Embryonic facial prominence (tissue), 1 donor: ENCODE measurements at regions not wholly inside any gene's neighbourhood (a gene's known extent, or its start where the extent isn't known, plus 50 kb on each side); places are given as distances from the start of the nearest gene placed in this dataset.
"Not testable (repeated sequence)": the region's sequence is repeated elsewhere in the genome, so short reads cannot be mapped to it uniquely, and the experiment has no call there.

ENCODE experiments used
- DNase-seq: peaks from one replicate; pipeline ENCODE4 v3.0.0-alpha.2; 2016; ENCODE audit errors: extremely low spot score

DNA sequence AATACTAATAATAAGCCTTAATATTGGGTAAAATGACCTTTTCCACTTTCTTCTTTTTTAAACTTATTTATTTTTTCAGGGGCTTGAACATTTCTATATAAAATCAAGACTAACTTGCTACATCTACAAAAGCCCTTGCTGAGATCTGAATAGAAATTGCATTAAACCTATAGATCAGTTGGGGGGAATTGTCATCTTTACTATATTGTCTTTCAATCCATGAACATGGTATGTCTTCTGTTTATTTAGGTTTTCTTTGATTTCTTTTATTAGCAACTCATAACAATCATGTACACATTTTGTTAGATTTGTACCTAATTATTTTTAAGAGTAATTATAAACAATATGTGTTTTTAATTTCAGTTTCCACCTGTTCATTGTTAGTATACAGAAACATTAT is 96.4 kb upstream of the SLC22A23 start:
- DNase-seq, result no peak

DNA sequence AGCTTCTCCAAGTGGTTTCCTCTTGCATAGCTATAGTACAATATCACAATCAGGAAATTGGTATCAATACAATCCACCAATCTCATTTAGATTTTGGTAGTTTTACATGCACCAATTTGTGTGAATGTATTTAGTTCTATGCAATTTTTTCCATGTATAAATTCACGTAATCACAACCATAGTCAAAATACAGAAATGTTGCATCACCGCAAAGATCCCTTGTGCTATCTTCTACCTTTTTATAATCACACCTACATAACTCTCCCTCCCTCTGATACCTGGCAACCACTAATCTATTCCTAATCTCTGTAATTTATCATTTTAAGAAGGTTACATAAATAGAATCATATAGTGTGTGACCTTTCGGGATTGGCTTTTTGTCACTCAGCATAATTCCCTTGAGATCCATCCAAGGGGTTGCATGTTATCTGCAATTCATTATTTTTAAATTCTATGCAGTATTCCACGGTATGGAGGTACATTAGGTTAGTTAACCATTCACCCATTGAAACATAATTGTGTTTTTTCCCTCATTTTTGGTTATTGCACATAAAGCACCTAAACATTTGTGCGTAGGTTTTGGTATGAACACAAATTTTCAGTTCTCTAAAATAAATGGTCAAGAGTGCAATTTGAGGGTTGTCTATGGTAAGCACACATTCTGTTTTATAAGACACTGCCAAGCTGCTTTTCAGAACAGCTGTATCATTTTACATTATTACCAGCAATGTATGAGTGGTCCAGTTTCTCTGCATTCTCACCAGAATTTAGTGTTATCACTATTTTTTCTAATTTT is 95.1 kb upstream of the SLC22A23 start:
- DNase-seq, result no peak

DNA sequence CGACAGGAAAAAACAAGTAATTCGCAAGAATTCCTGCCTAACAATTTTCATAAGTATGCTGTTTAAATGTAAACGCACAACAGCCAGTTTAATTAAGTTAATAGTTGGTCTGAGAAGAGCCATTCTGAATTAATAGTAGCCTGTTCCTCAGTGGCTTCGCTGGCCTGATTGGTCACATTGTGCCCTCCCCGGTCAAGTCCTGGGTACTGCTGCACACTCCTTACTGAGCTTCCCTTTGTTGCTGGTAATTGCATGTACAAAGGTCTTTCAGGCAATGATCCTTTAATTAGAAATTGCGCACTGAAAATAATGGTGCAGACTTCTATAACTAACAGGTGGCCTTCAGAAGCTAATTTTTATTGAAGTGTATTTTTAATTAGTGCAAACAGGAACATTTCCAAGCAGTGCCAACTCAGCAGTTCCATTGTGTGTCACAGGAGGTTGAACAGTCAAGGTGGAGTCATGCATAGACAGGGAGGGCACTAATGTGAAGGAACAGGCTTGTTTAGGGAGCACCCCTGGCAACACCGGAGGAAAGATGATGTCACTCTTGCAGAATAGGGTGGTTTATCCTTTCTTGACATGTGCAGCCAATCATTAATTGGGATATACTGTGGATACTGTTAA is 92.6 kb upstream of the SLC22A23 start:
- DNase-seq, result no peak

DNA sequence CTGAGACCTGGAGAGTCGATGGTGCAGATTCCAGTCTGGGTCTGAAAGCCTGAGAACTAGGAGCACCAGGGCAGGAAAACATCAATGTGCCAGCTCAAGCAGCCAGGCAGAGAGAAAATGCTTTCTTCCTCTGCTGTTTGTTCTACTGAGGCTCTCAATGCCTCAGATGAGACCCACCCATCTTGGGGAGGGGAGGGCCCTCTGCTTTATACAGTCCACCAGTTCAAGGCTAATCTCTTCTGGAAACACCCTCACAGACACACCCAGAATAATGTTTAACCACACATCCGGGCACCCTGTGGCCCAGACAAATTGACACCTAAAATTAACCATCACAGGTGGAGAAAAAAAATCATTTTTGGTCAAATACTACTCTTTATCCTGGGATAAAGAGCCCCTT is 89.3 kb upstream of the SLC22A23 start:
- no peak for DNase-seq

DNA sequence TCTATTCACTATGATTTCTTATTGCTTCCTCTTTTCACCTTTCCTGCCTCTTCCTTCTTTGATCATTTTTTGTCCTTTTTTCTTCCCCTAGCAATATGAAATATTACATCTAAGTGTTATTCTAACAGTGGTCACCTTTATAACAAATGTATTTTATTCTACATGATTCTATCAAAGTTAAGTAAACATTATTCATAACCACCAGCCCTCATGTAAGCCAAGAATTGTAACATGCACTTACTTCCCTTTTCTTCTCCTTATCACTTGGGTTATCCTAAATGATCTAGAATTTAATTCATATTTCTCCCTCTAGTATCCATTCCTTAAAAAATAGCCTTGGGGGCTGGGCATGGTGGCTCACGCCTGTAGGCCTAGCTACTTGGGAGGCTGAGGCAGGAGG is 88.3 kb upstream of the SLC22A23 start:
- DNase-seq, result no peak

DNA sequence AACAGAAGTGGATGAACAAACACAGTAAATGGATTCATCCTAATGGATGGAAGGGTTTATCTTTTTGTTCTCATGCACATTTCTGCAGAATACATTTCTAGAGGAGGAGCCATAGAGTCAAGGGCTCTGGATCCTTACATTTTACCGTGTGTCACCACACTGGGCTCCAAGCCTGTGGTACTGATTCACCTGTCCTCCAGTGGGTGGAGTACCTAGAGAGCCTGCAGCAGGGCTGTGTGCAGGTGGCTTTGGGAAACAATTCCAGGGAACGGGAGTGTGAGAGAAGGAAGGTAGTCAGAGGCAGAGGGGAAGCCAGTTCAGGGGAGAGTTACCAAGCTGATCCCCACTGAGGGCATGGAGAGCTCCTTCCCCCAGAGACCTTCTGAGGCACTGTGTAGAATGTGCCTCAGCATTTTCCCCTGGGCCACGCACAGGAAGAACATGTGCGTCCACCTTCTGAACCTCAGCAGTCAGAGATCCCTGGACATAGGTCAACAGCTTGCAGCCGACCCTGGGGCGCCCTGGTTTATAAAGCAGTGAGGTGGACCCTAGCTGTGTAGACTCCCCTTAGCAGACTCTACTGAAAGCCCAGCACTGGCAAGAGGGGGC is 85.3 kb upstream of the SLC22A23 start:
- no peak for DNase-seq

DNA sequence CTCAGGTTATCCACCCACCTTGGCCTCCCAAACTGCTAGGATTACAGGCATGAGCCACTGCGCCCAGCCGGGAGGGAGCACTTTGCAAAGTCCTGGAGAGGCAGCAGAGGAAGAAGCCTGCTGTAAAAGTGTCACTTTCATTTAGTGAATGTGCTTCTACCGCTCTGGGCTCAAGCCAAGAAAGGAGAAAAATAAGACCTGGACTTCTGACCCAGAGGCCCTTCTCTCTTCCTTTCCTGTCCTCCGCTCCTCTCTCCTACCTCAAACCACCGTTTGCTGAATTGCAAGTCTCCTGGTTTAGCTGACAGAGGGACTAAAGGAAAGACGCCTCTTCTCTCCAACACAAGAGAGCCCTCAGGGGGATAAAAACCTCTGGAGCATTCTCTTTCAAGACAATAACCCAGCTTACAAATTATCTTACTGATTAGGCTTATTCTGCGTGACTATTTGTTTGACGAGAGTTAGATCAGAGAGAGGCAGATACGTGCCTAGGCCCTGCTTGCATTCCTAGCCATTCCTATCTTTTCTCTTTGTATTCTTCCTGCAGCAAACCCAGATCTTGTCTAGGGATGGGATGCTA is 84.2 kb upstream of the SLC22A23 start:
- no peak for DNase-seq

DNA sequence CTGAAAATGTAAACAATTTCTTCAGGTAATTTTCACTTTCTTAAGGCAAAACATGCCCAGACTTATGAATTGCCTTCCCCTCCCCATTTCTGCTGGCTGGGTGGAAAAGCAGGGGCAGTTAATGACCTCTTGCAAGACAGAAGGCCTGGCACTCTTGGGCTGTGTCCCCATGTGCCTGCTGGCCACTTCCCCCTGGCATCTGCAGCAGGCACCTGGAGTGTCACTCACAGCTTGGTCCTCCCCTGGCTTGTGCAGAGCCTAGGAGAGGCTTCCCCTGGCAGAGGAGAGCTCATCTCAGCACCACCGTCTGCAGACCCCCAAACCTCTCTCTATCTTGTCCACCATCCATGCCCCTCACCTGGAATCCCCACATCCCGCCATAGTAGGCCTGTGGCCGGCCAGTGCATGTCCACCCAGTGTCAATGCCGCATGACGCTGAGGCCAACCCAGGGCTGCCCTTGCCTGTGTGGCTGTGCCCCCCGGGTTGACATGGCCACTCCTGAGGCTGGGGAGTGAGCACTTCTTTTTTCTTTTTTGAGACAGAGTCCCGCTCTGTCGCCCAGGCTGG is 83.5 kb upstream of the SLC22A23 start:
- no peak for DNase-seq

DNA sequence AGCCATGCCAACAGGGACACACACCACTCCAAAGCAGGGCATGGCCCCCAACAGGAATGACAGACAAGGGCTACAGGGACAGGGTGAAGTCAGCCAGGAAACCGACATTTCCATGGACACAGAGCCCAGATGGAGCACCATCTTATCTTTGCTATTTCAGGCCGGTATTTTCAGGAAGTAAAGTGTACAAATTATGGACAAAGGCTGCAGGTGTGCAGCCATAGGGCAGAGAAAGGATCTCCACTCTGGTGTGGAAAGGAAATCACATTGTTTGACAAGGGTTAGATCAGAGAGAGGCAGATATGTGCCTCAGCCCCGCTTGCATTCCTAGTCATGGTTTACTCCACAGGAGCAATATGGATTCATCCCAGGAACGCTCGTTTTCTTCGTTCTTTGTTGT is 81.7 kb upstream of the SLC22A23 start:
- no peak for DNase-seq

DNA sequence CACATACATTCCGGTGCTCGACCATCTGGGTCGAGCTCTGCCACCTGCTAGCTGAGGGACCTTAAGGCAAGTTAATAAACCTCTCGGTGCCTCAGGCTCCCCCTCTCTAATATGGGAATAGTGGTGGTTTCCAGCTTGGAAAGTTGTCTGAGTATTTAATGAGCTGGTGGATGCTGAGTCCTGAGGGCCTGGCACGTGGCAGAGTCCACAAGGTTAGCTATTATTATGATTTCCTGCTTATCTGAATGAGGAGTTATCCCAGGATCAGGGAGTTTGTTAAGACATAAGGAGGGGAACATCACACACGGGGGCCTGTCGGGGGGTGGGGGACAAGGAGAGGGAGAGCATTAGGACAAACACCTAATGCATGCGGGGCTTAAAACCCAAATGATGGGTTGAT is 80.1 kb upstream of the SLC22A23 start:
- no peak for DNase-seq

DNA sequence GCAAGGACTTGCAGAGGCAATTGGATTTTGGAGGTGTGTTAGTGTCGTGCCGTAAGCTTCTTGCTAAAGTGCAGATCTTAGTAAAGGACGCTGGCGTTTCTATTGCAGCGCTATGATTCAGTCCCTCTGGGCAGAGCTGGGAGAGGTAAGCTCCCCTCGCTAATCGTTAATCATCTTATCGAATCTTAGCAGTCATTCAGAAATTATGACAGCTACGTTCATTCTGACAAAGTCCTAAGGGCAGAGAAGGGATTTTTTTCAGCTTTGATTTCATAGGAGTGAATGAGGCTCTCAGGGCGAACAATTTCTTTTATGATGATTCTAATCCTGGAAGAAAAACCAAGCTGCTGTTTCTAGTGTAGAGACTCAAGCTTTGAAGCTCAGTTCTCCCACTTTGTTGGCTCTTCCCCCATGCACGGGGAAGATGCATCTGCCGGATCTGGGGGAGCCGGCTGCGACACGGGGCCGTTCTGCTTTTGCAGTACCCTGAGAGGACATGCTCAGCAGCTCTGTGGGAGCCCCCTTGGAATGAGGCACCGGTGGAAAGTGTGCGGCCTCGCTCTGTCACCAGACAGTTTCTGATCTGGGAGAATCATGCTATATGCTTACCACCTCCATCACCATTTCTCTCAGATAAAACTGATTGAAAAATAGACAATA is 79.1 kb upstream of the SLC22A23 start:
- no peak for DNase-seq

DNA sequence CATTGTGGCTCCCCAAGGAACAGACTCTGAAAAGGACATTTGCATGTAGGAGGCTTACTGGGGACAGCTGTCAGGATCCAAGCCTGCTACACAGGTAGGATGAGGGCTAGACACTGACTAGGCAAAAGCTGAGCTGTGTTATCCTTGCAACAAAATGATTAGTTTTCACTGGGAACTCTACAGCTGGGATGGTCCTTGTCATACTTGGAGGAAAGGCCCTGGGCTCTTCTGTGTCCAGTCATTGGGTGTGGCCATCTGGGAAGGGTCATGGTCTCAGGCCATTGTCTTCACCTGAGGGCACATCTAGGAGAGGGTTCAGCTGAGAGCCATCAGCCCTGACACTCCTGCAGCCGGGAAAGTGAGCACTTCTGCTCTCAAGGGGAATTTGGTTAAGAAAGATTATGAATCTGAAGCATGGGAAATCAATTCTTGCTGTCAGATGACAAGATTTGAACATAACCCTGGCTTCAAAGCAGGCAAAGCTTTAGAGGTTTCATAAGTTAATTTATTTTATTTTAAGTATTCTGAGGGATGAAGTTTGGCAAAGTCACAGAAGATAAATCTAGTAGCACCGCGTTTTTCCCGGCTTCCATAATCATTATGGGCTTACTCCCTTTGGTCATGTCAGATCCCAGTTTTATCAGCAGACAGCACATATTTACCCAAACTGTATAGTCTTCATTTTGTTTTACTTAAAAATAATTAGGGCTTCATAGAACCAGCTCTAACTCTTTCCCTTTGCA is 78.4 kb upstream of the SLC22A23 start:
- DNase-seq, result no peak

DNA sequence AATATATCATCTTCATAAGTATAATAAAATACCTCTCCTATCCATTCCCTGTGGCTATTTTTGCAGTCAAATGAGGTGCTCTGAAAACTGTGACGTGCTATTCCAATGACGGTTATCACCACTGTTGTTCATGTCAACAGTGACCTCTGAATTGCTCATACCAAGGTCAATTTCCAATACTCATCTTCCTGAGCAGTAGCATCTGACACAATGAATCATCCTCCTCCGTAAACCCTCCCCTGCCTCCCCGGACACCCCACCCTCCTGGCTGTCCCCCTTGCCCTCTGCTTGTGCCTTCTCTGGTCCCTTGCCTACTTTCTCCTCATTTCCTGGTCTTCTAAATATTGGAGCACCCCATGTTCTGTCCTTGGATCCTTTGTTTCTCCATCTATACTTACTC is 77.7 kb upstream of the SLC22A23 start:
- no peak for DNase-seq

DNA sequence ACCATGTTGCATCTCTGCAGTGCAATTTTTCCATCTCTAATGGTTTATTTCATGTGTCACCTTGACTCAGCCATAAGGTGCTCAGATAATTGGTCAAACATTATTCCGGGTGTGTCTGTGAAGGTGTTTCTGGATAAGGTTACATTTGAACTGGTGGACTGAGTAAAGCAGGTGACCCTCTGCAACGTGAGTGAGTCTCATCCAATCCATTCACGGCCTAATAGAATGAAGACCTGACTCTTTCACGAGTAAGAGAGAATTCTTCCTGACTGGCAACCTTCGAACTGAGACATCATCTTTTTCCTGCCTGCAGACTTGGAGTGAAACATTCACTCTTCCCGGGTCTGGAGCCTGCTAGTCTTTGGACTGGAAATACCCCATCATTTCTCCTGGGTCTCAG is 77.1 kb upstream of the SLC22A23 start:
- DNase-seq, result no peak

DNA sequence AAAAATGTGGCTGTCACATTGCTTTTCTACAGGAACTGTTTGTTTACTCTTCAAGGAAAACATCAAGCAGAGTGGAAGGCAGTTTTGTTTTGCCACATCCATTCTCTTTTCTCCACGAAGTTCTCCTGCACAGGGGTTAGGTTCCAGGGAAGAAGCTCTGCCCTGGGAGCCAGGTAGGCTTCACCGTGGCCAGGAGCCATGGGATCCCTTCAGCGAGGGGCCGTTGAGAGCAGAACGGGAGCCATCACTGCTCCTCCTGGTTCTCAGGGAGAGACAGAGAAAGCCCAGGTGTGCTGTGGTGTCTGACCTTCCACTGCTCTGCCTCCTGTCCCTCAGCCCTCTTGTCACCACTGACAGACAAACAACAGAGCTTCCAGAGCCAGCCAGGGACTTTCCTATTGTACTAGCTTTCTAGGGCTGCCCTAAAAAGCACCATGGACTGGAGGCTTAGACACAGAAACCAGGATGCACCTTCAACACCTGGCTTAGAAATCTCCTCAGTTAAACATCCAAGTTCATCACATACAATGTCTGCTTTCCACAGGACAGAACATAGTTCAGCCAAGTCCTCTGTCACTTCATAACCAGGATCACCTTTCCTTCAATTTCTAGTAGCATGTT is 75.6 kb upstream of the SLC22A23 start:
- no peak for DNase-seq

DNA sequence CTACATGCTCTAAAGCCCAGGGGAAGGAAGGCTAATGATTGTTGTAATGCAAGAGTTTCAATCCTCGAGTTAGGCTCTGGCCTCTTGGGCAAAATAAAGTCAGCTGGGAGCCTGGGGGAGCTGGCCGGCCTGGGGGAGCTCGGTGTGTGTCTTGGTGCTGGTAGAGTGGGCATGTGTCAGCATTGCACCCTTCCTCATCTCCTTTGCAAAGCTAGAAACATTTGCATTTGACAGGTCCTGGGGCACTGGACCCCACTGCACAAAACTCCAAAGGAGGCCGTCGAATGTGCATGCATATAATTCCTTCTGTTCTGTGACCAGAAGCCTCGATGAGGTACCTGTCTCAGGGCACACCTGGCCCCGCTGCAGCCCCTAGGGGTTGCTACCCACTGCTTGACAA is 74.6 kb upstream of the SLC22A23 start:
- no peak for DNase-seq

DNA sequence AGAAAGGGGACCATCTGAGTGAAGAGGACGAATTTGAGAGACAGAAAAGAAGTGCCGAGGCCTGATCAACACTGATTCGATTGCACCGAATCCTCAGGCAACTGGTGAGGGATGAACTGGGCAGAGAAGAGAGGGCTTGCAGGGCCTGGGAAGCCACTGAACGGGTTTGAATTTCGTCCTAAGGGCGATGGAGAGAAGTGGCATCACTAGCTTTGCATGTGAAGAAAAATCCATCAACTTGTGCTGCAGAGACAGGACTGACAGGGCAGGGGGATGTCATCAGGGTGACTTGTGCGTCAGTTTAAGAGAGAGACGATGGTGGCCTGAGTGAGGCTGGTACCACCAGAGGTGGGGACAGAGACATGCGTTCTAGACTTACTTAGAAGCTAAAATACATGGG is 73.7 kb upstream of the SLC22A23 start:
- DNase-seq, result no peak

DNA sequence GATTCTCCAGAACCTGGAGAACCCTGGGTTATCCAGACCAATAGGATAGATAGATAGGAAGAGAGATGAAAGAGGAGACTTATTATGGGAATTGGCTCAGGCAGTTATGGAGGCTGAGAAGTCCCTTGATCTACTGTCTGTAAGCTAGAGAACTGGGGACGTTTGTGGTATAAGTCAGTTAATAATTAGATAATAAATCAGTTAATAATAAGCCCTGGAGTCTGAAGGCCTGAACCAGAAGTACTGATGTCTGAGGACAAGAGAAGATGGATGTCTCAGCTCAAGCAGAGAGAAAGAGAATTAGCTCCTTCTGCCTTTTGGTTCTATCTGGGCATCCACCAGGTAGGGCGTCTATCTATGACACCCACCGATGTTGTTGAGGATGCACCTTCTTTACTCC is 72.9 kb upstream of the SLC22A23 start:
- DNase-seq, result no peak

DNA sequence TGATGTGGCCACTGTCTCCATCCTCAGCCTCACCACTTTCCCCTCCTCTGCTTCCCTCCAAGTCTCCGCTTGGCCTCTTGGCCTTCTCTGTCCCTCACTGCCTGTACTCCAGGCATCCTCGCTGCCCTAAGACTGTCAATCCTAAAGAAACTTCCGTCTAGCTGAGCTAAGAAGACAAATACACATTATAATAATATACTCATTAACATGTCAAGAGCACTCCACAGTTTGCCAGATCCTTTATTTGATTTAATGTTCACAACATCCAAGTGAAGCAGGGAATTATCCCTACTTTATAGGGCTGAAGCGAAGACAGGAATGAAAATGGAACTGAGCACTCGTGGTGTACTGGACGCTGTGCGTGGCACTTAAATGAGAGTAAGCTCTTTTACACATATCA is 72.4 kb upstream of the SLC22A23 start:
- no peak for DNase-seq

DNA sequence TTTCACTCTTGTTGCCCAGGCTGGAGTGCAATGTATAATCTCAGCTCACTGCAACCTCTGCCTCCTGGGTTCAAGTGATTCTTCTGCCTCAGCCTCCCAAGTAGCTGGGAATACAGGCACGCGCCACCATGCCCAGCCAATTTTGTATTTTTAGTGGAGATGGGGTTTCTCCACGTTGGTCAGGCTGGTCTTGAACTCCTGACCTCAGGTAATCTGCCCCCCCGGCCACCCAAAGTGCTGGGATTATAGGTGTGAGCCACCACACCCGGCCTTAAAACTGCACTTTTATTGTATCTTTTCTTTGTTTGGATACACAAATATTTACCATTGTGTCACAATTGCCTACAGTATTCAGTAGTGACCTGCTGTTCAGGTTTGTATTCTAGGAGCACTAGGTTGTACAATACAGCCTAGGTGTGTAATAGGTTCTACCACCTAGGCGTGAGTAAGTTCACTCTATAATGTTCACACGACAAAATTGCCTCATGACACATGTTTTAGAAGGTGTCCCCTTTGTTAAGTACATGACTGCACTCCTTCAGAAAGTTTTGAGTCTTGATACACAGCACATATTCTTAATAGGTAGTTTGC is 71.3 kb upstream of the SLC22A23 start:
- not testable (repeated sequence) for DNase-seq

DNA sequence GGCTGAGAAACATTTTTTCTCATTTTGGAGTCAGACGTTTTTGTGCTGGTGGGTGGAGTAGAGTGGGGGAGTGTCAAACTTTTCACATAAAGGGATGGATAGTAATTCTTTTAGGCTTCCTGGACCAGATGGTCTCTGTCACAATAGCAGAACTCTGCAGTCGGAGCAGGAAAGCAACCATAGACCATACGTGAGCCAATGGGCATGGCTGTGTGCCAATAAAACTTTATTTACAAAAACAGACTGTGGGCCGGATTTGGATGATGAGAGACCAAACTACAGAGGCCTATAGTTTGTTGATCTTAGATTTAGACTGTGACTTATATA is 70.8 kb upstream of the SLC22A23 start:
- no peak for DNase-seq
